Activated naive CD4-positive, alpha-beta T cell treated with anti-CD3 and anti-CD28 coated beads, Interleukin-2, amount 10 ng/mL, durations not matched to agents 7 days and 5 days (primary cell): ENCODE measurements at regions not wholly inside any gene's neighbourhood (a gene's known extent, or its start where the extent isn't known, plus 50 kb on each side); places are given as distances from the start of the nearest gene placed in this dataset.

ENCODE experiments used
- CTCF ChIA-PET: fragments of 350-600 bp; sonication (Branson Sonifier 250); formaldehyde crosslinking; loops from one replicate; lab custom pipeline; 2021; ENCODE audit warnings: antibody characterized with exemption; lab: Charles Lee
- DNase-seq: peaks from one replicate; pipeline ENCODE4 v3.0.0-alpha.2; 2020
- H3K27ac Mint-ChIP-seq: one replicate; pipeline ENCODE4 v1.8.0; 2021; ENCODE audit warnings: mild to moderate bottlenecking, moderate library complexity, mixed read lengths
- H3K27me3 Mint-ChIP-seq: one replicate; pipeline ENCODE4 v1.8.0; 2021; ENCODE audit warnings: mild to moderate bottlenecking, mixed read lengths
- H3K36me3 Mint-ChIP-seq: one replicate; pipeline ENCODE4 v1.8.0; 2021; ENCODE audit warnings: mixed read lengths
- H3K4me1 Mint-ChIP-seq: one replicate; pipeline ENCODE4 v1.8.0; 2021; ENCODE audit warnings: mixed read lengths
- H3K4me3 Mint-ChIP-seq: one replicate; pipeline ENCODE4 v1.8.0; 2021; ENCODE audit warnings: mild to moderate bottlenecking, moderate library complexity, mixed read lengths
- H3K9me3 Mint-ChIP-seq: one replicate; pipeline ENCODE4 v1.8.0; 2021; ENCODE audit warnings: mixed read lengths

DNA sequence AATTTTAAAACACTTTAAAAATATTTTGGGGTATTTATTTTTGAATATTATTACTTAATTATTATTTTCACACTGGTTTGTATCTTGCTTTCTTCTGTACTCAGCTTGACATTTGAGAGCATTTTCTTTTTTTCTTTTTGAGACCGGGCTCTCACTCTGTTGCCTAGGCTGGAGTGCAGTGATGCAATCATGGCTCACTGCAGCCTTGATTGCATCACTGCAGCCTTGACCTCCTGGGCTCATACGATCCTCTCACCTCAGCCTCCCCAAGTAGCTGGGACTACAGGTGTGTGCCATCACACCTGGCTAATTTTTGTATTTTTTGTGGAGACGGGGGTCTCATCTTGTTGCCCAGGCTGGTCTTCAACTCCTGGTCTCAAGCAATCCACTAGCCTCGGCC, 79.9 kb upstream of the DLX2 start:
- no peak overlapping the region for H3K4me3 Mint-ChIP-seq
- H3K27ac Mint-ChIP-seq = no peak overlapping the region
- no peaks in the 10 kb centered on the region for H3K27me3 Mint-ChIP-seq
- no peaks in the 10 kb centered on the region for H3K36me3 Mint-ChIP-seq
- CTCF ChIA-PET = interaction anchor here (0.6 to 1.0 kb wide), 2 partner anchors 284 to 1735 kb away, joined by 3 read pairs; no protein-coding TSS in a partner anchor
- DNase-seq = no peak
- peaks cover 7% of the 10 kb centered on the region for H3K9me3 Mint-ChIP-seq
- H3K4me1 Mint-ChIP-seq = peaks cover 33% of the 10 kb centered on the region

DNA sequence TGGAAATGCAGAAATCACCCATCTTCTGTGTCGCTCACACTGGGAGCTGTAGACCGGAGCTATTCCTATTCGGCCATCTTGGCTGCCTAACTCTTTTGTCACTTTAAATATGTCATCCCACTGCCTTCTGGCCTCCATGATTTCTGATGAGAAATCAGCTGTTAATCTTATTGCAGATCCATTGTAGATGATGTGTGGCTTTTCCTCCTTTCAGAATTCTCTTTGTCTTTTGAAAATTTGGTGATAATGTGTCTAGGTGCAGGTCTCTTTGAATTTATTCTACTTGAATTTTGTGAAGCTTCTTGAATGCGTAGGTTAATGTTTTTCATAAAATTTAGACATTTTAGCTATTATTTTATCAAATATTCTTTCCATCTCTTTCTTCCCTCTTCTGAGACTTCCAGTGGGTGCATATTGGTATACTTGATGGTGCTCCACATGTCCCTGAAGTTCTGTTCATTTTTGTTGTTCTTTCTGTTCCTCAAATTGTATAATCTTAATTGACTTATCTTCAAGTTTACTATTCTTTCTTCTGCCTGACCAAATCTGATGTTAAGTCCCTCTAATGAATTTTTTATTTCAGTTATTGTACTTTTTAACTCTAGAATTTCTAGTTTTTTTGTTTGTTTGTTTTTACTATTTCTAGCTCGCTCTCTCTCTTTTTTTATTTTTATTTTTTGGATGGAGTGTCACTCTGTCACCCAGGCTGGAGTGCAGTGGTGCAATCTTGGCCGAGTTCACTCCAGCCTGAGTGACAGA, 90.8 kb upstream of the DLX2 start:
- Mint-ChIP-seq H3K9me3 (peaks cover 36% of the 10 kb centered on the region), H3K4me1 (peaks cover 19% of the 10 kb centered on the region), H3K27me3 (peaks cover 31% of the 10 kb centered on the region), H3K4me3 (no peak overlapping the region), H3K36me3 (peaks cover 26% of the 10 kb centered on the region), H3K27ac (no peak overlapping the region)
- CTCF ChIA-PET = no interaction called here
- no peak for DNase-seq

DNA sequence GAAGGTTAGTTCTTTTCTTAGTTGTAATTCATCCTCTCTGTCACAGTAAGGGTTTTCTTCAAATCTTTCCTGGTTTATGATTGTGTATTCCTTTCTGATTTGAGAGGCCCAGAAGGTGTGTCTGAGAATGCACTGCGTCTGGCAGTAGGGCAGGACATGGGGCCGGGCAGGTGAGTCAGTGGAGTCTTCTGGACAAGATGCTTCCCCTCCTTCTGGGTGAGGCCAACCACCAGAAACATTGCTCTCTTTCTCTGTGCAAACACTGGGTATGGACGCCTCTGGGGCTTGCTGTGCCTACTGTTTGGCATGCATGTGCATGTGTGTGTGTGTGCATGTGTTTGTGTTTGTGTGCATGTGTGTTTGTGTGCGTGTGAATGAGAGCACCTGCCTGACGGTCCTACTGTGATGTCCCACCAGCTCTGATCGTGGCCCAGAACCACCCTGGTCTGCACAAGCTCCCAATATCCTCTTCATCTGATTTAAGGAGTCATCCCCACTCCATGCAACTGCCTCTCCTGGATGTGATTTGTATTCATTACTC, 93.2 kb upstream of the DLX2 start:
- Mint-ChIP-seq H3K4me3 (no peak overlapping the region), H3K9me3 (peaks cover 46% of the 10 kb centered on the region), H3K27me3 (peaks cover 31% of the 10 kb centered on the region), H3K36me3 (peaks cover 29% of the 10 kb centered on the region), H3K4me1 (peaks cover 19% of the 10 kb centered on the region), H3K27ac (no peak overlapping the region)
- CTCF ChIA-PET = no interaction called here
- DNase-seq = no peak

DNA sequence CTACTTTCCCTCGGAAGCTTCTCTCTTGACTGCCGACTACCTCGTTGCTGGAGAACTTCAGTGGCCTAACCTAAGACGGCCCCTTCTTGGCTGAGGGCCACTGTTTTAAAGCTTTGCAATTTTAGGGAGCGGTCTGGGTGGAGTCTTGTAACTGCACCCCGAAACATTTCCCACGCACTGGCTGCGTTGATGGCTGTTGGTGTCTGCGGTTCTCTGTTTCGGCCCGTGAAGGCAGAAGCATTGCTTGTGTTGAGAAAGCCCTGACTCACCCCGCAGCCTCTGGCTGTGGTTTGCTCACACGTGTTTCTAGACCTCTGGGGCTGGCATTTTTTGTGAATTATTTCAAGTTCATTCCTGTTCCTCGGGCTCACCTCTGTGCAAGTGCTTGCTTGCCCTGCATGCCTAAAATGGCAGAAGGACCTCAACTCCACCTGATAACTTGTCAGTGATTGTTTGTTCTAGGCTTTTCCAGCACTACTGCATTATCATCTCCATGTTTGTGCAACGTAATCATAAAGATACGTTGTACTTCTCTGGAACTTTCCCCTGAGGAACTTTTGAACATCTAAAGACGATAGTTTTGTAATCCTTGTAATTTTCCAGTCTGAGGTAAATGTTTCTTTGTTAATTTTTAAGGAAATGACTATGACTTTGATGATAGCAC, 94.2 kb upstream of the DLX2 start:
- CTCF ChIA-PET = interaction anchor here (1.1 kb wide), 1 partner anchor 265 kb away, joined by 3 read pairs; no protein-coding TSS in a partner anchor
- H3K4me3 Mint-ChIP-seq = no peak overlapping the region

DNA sequence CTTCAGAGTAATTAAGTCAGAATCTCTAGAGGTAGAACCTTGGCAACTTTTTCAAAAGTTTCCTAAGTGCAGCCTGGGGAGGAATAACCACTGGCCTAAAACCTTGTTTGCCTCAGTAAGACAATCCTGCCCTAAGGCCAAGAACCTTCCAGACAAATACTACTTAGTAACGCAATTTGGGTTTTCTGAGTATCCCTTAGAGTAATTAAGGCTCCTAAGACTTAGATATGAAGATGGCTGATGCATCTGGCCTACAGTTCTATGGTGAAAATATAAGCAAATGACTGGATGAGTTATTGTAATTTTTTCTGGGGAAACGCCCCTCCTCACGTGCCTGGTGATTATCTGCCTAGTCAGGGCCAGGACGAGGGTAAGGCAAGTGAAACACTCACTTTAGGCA, 95.7 kb upstream of the DLX2 start:
- Mint-ChIP-seq H3K4me3 (no peak overlapping the region), H3K27ac (no peak overlapping the region), H3K36me3 (peaks cover 30% of the 10 kb centered on the region), H3K9me3 (peaks cover 40% of the 10 kb centered on the region), H3K27me3 (peaks cover 27% of the 10 kb centered on the region), H3K4me1 (peaks cover 19% of the 10 kb centered on the region)
- CTCF ChIA-PET = no interaction called here
- DNase-seq = no peak

More for the DNA sequence above, 94.2 kb upstream of the DLX2 start:
- Mint-ChIP-seq H3K27me3 (peaks cover 31% of the 10 kb centered on the region), H3K27ac (no peak overlapping the region), H3K9me3 (peaks cover 46% of the 10 kb centered on the region), H3K4me1 (peaks cover 19% of the 10 kb centered on the region), H3K36me3 (peaks cover 33% of the 10 kb centered on the region)
- peak; percentile 64 for DNase-seq

DNA sequence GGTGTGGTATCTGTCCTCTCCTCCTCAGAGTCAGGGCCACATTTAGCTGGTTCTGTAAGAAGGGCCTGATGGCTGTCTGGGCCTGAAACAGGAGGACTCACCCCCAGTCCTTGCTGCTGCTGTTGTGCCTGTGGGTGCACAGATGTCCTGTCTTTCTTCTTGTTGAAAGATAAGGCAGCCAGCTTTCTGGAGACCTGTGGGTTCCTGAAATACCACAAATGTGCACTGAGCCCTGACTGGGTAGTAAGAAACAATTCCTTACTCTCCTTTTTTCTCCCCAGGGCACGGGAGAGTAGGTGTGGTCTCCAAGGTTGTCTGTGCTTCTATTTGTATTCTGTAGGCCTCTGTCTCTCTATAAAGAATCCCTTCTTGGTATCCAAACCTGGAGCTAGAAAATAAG, 96.2 kb upstream of the DLX2 start:
- Mint-ChIP-seq H3K27me3 (peaks cover 27% of the 10 kb centered on the region), H3K36me3 (peaks cover 27% of the 10 kb centered on the region), H3K9me3 (peaks cover 36% of the 10 kb centered on the region), H3K4me3 (no peak overlapping the region), H3K4me1 (peaks cover 19% of the 10 kb centered on the region), H3K27ac (no peak overlapping the region)
- CTCF ChIA-PET = interaction anchor here (1.1 kb wide), 1 partner anchor 262 kb away, joined by 5 read pairs; no protein-coding TSS in a partner anchor
- DNase-seq = no peak

DNA sequence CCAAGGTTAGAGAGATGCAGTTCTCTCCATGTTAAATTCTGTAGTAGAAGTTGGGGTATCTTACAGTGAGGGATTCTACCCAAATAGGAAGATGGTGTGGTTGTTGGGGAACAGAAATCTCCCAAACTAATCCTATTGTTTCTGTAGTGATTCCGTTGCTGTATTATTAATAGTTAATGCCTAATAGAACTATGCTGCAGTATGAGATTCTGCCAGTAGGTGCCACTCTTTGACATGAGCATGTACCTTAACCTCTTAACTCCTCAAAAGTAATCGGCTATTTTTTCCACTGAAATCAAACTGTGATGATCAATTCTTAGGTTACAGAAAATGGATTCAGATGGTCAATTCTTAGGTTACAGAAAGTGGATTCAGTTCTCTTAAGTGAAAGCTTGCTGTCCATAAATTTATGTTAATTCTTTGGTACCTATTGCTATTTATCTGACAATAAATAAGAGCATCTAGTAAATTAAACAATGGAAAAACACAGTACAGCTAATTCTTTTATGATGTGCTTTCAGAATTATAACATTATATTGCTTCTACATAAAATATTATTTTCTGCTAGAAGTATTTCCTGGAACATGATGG, 97.9 kb upstream of the DLX2 start:
- peaks cover 22% of the 10 kb centered on the region for H3K27me3 Mint-ChIP-seq
- DNase-seq = peak; percentile 51
- H3K27ac Mint-ChIP-seq = no peak overlapping the region
- CTCF ChIA-PET = interaction anchor here (0.6 to 2.2 kb wide), 3 partner anchors 26 to 261 kb away, joined by 3 to 16 read pairs (median 3); no protein-coding TSS in a partner anchor
- H3K4me3 Mint-ChIP-seq = no peak overlapping the region
- H3K4me1 Mint-ChIP-seq = peaks cover 18% of the 10 kb centered on the region
- H3K36me3 Mint-ChIP-seq = peaks cover 15% of the 10 kb centered on the region
- H3K9me3 Mint-ChIP-seq = peaks cover 22% of the 10 kb centered on the region

DNA sequence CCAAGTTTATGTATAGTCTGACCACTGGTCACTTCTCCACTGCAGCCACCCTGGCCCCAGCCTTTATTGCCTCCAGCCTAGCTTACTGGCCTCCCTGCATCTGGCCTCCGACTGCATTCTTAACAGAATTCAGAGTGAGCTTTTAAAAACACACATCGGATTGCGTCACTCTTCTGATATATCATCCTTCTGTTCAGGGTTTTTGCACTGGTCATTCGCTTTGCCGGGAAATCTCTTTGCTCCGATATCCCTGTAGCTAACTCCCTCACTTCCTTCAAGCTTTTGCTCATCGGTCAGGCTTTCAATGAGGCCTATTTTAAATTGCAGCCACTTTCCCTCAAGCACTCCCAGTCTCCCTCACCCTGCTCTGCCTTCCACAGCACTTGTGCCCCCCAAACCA, 101.6 kb upstream of the DLX2 start:
- H3K27ac Mint-ChIP-seq = no peak overlapping the region
- CTCF ChIA-PET = no interaction called here
- H3K27me3 Mint-ChIP-seq = peaks cover 10% of the 10 kb centered on the region
- H3K4me1 Mint-ChIP-seq = peaks cover 9% of the 10 kb centered on the region
- no peak overlapping the region for H3K4me3 Mint-ChIP-seq
- DNase-seq = no peak
- H3K36me3 Mint-ChIP-seq = peaks cover 10% of the 10 kb centered on the region
- H3K9me3 Mint-ChIP-seq = peaks cover 10% of the 10 kb centered on the region

DNA sequence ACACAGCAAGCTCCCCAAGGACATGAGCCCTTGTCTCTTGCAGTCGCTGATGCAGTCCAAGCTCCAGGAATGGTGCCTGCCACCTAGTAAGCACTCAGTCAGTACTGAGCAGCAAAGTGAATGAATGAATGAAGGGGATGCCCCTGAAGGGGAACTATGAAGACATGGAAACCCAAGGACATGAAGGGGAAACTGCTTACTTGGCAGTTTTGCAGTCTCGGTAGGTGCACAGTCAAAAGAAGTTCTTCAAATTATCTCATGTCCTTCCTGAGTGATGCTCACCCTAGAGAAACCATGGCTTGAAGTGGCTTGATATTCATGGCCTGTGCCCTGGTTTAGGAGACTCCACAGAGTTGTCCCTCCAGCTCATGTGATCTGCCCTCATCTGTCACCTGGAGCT, 102.1 kb upstream of the DLX2 start:
- H3K4me1 Mint-ChIP-seq = peaks cover 13% of the 10 kb centered on the region
- CTCF ChIA-PET = no interaction called here
- no peak overlapping the region for H3K27ac Mint-ChIP-seq
- no peak overlapping the region for H3K4me3 Mint-ChIP-seq
- peaks cover 14% of the 10 kb centered on the region for H3K27me3 Mint-ChIP-seq
- peaks cover 9% of the 10 kb centered on the region for H3K9me3 Mint-ChIP-seq
- DNase-seq = no peak
- peaks cover 12% of the 10 kb centered on the region for H3K36me3 Mint-ChIP-seq

DNA sequence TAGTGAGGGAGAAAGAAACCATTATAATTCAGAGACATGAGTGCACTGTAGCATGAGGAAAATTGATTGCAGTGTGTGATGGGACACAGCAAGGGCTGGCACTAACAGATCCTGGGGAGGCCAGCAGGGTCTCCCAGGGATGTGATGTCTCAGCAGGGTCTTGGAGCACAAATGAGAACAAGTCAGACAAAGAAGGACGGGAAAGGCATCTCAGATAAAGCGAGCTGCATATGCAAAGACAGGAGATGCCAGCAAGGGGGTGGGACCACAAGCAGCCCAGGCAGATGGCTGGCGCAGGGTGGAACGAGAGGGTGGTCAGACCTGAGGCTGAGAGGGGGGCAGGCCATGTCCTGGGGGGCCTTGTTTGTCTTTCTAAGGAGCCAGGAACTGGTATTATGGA, 102.6 kb upstream of the DLX2 start:
- no peak overlapping the region for H3K4me3 Mint-ChIP-seq
- H3K27ac Mint-ChIP-seq = no peak overlapping the region
- peaks cover 13% of the 10 kb centered on the region for H3K4me1 Mint-ChIP-seq
- peaks cover 9% of the 10 kb centered on the region for H3K36me3 Mint-ChIP-seq
- peaks cover 15% of the 10 kb centered on the region for H3K27me3 Mint-ChIP-seq
- CTCF ChIA-PET = no interaction called here
- H3K9me3 Mint-ChIP-seq = peaks cover 3% of the 10 kb centered on the region
- DNase-seq = no peak

DNA sequence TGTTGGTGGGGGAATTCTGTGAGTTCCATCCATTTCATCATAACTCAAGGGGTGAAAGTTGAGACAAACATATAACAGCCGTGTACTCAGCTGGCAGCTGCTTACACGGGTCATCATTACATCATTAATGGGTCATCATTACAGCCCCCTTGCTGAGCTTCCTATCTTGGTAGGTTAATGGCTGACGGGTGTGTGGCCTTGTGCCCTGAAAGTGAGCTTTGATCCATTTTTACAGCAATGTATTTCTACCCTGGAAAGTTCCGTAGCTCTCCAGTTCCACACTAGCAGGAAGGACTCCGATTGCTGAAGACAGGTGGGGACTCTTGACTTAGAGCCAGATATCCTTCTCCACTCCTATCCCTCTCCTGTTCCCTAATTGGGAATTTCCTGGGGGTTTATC, 105.2 kb upstream of the DLX2 start:
- H3K27me3 Mint-ChIP-seq = peaks cover 10% of the 10 kb centered on the region
- CTCF ChIA-PET = interaction anchor here (1.0 to 1.1 kb wide), 2 partner anchors 18 to 255 kb away, joined by 3 read pairs; no protein-coding TSS in a partner anchor
- no peak overlapping the region for H3K27ac Mint-ChIP-seq
- H3K9me3 Mint-ChIP-seq = no peaks in the 10 kb centered on the region
- no peak for DNase-seq
- peaks cover 30% of the 10 kb centered on the region for H3K4me1 Mint-ChIP-seq
- no peak overlapping the region for H3K4me3 Mint-ChIP-seq
- peaks cover 9% of the 10 kb centered on the region for H3K36me3 Mint-ChIP-seq

DNA sequence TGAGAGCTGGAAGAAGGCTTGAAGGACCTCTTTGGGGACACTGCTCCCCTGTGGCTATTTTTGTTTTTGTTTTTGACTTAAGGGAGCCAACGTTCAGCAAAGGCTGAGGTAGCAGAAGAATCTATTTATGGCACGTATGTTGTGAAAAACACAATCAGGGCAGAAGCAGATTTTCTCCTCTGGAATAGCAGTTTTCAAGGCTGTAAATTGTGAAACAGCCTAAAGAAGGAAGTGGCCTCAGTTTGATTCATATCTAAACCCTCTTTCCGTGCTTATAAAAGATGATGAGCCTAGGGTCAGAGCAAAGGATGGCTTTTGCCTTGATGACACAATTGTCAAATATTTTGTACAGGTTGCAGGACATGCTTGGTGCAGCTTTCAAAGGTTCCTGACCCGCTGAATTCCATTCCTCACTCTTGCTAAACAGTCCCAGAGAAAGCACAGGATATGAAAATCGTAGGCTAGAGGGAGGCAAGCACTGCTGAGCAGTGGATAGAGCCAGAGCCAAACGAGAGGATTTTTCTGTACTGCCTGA, 106.2 kb upstream of the DLX2 start:
- Mint-ChIP-seq H3K36me3 (peaks cover 9% of the 10 kb centered on the region), H3K4me3 (no peak overlapping the region), H3K9me3 (no peaks in the 10 kb centered on the region), H3K27me3 (peaks cover 10% of the 10 kb centered on the region), H3K27ac (no peak overlapping the region), H3K4me1 (peaks cover 38% of the 10 kb centered on the region)
- CTCF ChIA-PET = interaction anchor here (1.0 kb wide), 1 partner anchor 254 kb away, joined by 3 read pairs; no protein-coding TSS in a partner anchor
- DNase-seq = no peak

DNA sequence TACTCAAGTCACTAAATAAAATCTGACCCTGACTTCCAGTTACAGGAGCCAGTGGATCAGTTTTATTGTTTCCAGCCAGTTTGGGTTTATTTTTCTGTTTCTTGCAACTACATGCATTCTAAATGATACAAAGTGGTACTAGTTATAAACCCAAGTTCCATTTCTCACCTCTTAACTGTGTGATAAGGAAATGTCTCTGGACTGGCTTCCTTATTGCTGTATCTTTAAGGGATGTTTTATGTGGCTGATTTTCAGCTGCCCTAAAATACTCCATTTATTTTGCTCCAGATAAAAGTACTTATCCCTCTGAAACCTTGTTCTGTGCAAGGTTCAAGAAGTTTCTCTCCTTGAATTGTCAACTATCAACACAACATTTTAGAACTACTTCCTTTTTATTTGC, 107.9 kb upstream of the DLX2 start:
- Mint-ChIP-seq H3K27me3 (peaks cover 17% of the 10 kb centered on the region), H3K4me3 (no peak overlapping the region), H3K9me3 (no peaks in the 10 kb centered on the region), H3K4me1 (peaks cover 41% of the 10 kb centered on the region), H3K27ac (no peak overlapping the region), H3K36me3 (peaks cover 9% of the 10 kb centered on the region)
- CTCF ChIA-PET = no interaction called here
- no peak for DNase-seq

DNA sequence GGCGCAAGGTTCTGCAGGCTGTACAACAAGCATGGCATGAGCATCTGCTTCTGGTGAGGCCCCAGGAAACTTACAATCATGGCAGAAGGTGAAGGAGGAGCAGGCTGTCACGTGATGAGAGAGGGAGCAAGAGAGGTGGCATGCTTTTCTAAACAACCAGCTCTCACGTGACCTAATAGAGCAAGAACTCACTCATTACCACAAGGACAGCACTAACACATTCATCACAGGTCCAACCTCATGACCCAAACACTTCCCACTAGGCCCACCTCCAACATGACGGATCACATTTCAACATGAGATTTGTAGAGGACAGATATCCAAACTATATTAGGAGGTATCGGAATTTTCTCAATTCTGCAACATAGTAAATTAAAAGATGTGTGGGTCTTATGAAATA, 108.8 kb upstream of the DLX2 start:
- H3K36me3 Mint-ChIP-seq = peaks cover 9% of the 10 kb centered on the region
- H3K9me3 Mint-ChIP-seq = no peaks in the 10 kb centered on the region
- no peak for DNase-seq
- H3K4me3 Mint-ChIP-seq = no peak overlapping the region
- peaks cover 18% of the 10 kb centered on the region for H3K27me3 Mint-ChIP-seq
- peaks cover 41% of the 10 kb centered on the region for H3K4me1 Mint-ChIP-seq
- no peak overlapping the region for H3K27ac Mint-ChIP-seq
- CTCF ChIA-PET = no interaction called here
